B cell (primary cell): ENCODE measurements at regions not wholly inside any gene's neighbourhood (a gene's known extent, or its start where the extent isn't known, plus 50 kb on each side); places are given as distances from the start of the nearest gene placed in this dataset.

Source experiments
- ATAC-seq: fragments of 200-7000 bp; cut with Tn5 transposase; one replicate; pipeline ENCODE4 v1.10.0; 2021; ENCODE audit warnings: low read depth, mild to moderate bottlenecking, moderate number of reproducible peaks, moderate library complexity
- CTCF ChIA-PET: fragments of 350-600 bp; sonication (Branson Sonifier 250); formaldehyde crosslinking; loops from one replicate; lab custom pipeline; 2021; ENCODE audit warnings: antibody characterized with exemption, inconsistent platforms; lab: Charles Lee
- POLR2A ChIA-PET: fragments of 350-600 bp; sonication (Branson Sonifier 250); formaldehyde crosslinking; loops from one replicate; lab custom pipeline; 2021; ENCODE audit warnings: antibody characterized with exemption; lab: Charles Lee
- DNase-seq: peaks from one replicate; pipeline ENCODE4 v3.0.0; 2013
- H2AFZ ChIP-seq: 2 replicates; pipeline ENCODE4 v1.6.1; 2012; ENCODE audit warnings: mild to moderate bottlenecking, low read depth, low read length; ENCODE audit not compliant: insufficient read depth, poor library complexity, severe bottlenecking
- H3K27ac ChIP-seq, 2 donors: 1 replicate in 1 of 2; 2 replicates in 1 of 2; pipeline ENCODE4 v1.5.1; 2012 to 2013; ENCODE audit warnings: low read length in 2 of 2, mild to moderate bottlenecking in 2 of 2, moderate library complexity in 1 of 2
- H3K27me3 ChIP-seq, 4 experiments: fragments of 200-600 bp in 1 of 4; sonication (generic) in 1 of 4; replicated peaks in 1 of 4; 1 replicate in 2 of 4; 2 replicates in 2 of 4; pipeline versions ENCODE4 v1.6.1 to v1.7.0; 2013 to 2016; ENCODE audit warnings: low read length in 3 of 4, mild to moderate bottlenecking in 2 of 4, mixed read lengths in 1 of 4, moderate library complexity in 1 of 4; ENCODE audit not compliant: insufficient read depth in 4 of 4, control insufficient read depth in 3 of 4; ENCODE audit errors: control extremely low read depth in 1 of 4
- H3K36me3 ChIP-seq, 2 experiments: replicated peaks in 1 of 2; 1 replicate in 1 of 2; 2 replicates in 1 of 2; pipeline versions ENCODE4 v1.6.1 to v1.7.1; 2013; ENCODE audit warnings: low read length in 1 of 2; ENCODE audit not compliant: insufficient read depth in 2 of 2, control insufficient read depth in 1 of 2; ENCODE audit errors: control extremely low read depth in 1 of 2, extremely low read depth in 1 of 2
- H3K4me1 ChIP-seq, 2 donors: fragments of 200-600 bp in 1 of 2; sonication (generic) in 1 of 2; 1 replicate in 1 of 2; 2 replicates in 1 of 2; pipeline versions ENCODE4 v1.5.1 to v1.6.1; 2013 to 2017; ENCODE audit warnings: low read length in 2 of 2; ENCODE audit not compliant: control insufficient read depth in 2 of 2, insufficient read depth in 2 of 2
- H3K4me2 ChIP-seq: replicated peaks from 2 replicates; pipeline ENCODE3; 2012; ENCODE audit warnings: mild to moderate bottlenecking, low read depth, low read length; ENCODE audit not compliant: poor library complexity, severe bottlenecking
- H3K4me3 ChIP-seq, 5 experiments: fragments of 200-600 bp in 1 of 5; sonication (generic) in 1 of 5; 1 replicate in 3 of 5; 2 replicates in 2 of 5; pipeline versions ENCODE4 v1.5.1 to v1.7.0; 2011 to 2016; ENCODE audit warnings: low read length in 4 of 5, mild to moderate bottlenecking in 4 of 5, low read depth in 2 of 5, control low read depth in 1 of 5, moderate library complexity in 1 of 5; ENCODE audit not compliant: insufficient read depth in 1 of 5; ENCODE audit errors: control extremely low read depth in 1 of 5, extremely low read depth in 1 of 5
- H3K79me2 ChIP-seq: fragments of 200-600 bp; sonication (generic); one replicate; pipeline ENCODE4 v1.6.0; 2016; ENCODE audit warnings: low read length; ENCODE audit not compliant: control insufficient read depth, insufficient read depth
- H3K9ac ChIP-seq: fragments of 200-600 bp; sonication (generic); 2 replicates; pipeline ENCODE4 v1.6.1; 2017; ENCODE audit warnings: mild to moderate bottlenecking, low read length, moderate library complexity
- H3K9me3 ChIP-seq, 3 donors: one replicate each; pipeline versions ENCODE4 v1.6.1 to v1.7.1; 2013; ENCODE audit warnings: low read length in 2 of 3; ENCODE audit not compliant: control insufficient read depth in 2 of 3, insufficient read depth in 1 of 3; ENCODE audit errors: control extremely low read depth in 1 of 3
- H4K20me1 ChIP-seq: 2 replicates; pipeline ENCODE4 v1.6.0; 2012; ENCODE audit warnings: mild to moderate bottlenecking, low read length; ENCODE audit not compliant: insufficient read depth, control insufficient read depth, poor library complexity, severe bottlenecking
- H3K27ac Mint-ChIP-seq: one replicate; pipeline ENCODE4 v1.8.0; 2021; ENCODE audit warnings: mixed read lengths
- H3K27me3 Mint-ChIP-seq: one replicate; pipeline ENCODE4 v1.8.0; 2021; ENCODE audit warnings: mixed read lengths
- H3K4me1 Mint-ChIP-seq: one replicate; pipeline ENCODE4 v1.8.0; 2021; ENCODE audit warnings: mixed read lengths
- H3K4me3 Mint-ChIP-seq: one replicate; pipeline ENCODE4 v1.8.0; 2021; ENCODE audit warnings: mixed read lengths
- H3K9me3 Mint-ChIP-seq: one replicate; pipeline ENCODE4 v1.8.0; 2022; ENCODE audit warnings: mixed read lengths; ENCODE audit not compliant: insufficient read depth
- CTCF ChIP-seq: fragments of 200-600 bp; IDR thresholded peaks from one replicate; pipeline ENCODE4 v1.8.0; 2022; ENCODE audit warnings: antibody characterized with exemption, mild to moderate bottlenecking
- EZH2 ChIP-seq: IDR thresholded peaks from 2 replicates; pipeline ENCODE4 v1.6.1; 2012; ENCODE audit warnings: borderline replicate concordance, low read depth, mild to moderate bottlenecking, moderate library complexity, low read length; ENCODE audit not compliant: insufficient read depth, poor library complexity, severe bottlenecking
- WGBS: methylation state at CpG from one replicate; pipeline ENCODE4 v1.1.5; 2013; ENCODE audit warnings: missing lambda C conversion rate; ENCODE audit not compliant: insufficient coverage; 5-methylcytosine and 5-hydroxymethylcytosine counted together
- intact Hi-C: fragments of 100-400 bp; cut with micrococcal nuclease; formaldehyde crosslinking; loops from one replicate; pipeline ENCODE4 v1.10.0; 2022

GRCh38 chr10:131817866-131818509, 82.8 kb upstream of the PPP2R2D start:
- ChIA-PET CTCF (no interaction called here), POLR2A (no interaction called here)
- Mint-ChIP-seq H3K27ac (no peak overlapping the region), H3K9me3 (no peaks in the 10 kb centered on the region), H3K4me1 (no peaks in the 10 kb centered on the region), H3K27me3 (peaks cover 4% of the 10 kb centered on the region), H3K4me3 (no peak overlapping the region)
- no peaks in the 10 kb centered on the region for H3K79me2 ChIP-seq
- TF ChIP-seq EZH2, result no peak
- TF ChIP-seq CTCF, result no peak
- DNase-seq, result no peak
- no peaks in the 10 kb centered on the region for H3K36me3 ChIP-seq
- H3K9me3 ChIP-seq, result peaks cover 0 to 2% (median 0%) of the 10 kb centered on the region in 3 donors
- no peak overlapping the region for H3K4me2 ChIP-seq
- no peaks in the 10 kb centered on the region for H4K20me1 ChIP-seq
- H2AFZ ChIP-seq, result no peak overlapping the region
- no peak overlapping the region for H3K9ac ChIP-seq
- no peaks in the 10 kb centered on the region for H3K27me3 ChIP-seq
- intact Hi-C loops, result no loop called here
- no peak for ATAC-seq
- H3K4me3 ChIP-seq, result no peak overlapping the region
- 80% methylated on average over 8 of the region's 13 CpGs for WGBS
- no peaks in the 10 kb centered on the region for H3K4me1 ChIP-seq
- no peak overlapping the region for H3K27ac ChIP-seq

GRCh38 chr10:131818510-131819234, 82.1 kb upstream of the PPP2R2D start:
- H3K27me3 Mint-ChIP-seq, result no peaks in the 10 kb centered on the region
- ChIA-PET CTCF (no interaction called here), POLR2A (no interaction called here)
- H3K4me1 ChIP-seq, result no peaks in the 10 kb centered on the region
- intact Hi-C loops, result no loop called here
- TF ChIP-seq CTCF, result no peak
- no peak for TF ChIP-seq EZH2
- no peaks in the 10 kb centered on the region for H3K36me3 ChIP-seq
- no peak overlapping the region for H3K4me2 ChIP-seq
- no peak for DNase-seq
- no peaks in the 10 kb centered on the region for H3K4me1 Mint-ChIP-seq
- H3K27ac Mint-ChIP-seq, result no peak overlapping the region
- no peaks in the 10 kb centered on the region for H3K27me3 ChIP-seq
- no peak for ATAC-seq
- no peak overlapping the region for H3K4me3 ChIP-seq
- H2AFZ ChIP-seq, result no peak overlapping the region
- H4K20me1 ChIP-seq, result no peaks in the 10 kb centered on the region
- no peak overlapping the region for H3K4me3 Mint-ChIP-seq
- no peak overlapping the region for H3K27ac ChIP-seq
- 91% methylated on average over 21 of the region's 22 CpGs for WGBS
- H3K79me2 ChIP-seq, result no peaks in the 10 kb centered on the region
- H3K9me3 Mint-ChIP-seq, result no peaks in the 10 kb centered on the region
- no peak overlapping the region for H3K9ac ChIP-seq
- peaks cover 0 to 2% (median 0%) of the 10 kb centered on the region in 3 donors for H3K9me3 ChIP-seq
